Forelimb muscle (tissue), 1 donor: ENCODE measurements at regions not wholly inside any gene's neighbourhood (a gene's known extent, or its start where the extent isn't known, plus 50 kb on each side); places are given as distances from the start of the nearest gene placed in this dataset.

Experiments used
- DNase-seq: peaks from one replicate; pipeline ENCODE4 v3.0.0-alpha.2; 2013; ENCODE audit warnings: low read depth

DNA sequence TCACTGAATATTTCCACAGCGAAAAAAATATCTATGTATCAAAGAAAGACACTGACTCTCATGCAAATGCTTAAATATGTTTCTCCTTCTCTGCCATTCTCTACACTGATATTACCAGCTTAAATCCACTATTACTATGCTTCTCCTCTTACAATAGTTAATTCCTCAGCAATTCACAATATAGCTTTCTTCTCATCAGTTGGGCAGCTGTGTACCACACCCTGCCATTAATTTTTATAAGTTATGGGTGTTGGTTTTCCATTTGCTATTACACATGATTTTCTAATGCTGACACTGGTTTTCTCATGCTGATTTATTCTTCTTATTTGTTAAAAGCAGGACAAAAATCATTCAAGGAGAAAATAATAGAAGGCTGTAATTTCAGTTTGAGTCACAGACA lies 251.8 kb downstream of the TBX15 start:
- no peak for DNase-seq

- DNase-seq: no peak
These were observed 270.2 kb downstream of the TBX15 start for GRCh38 chr1:118717893-118718292.

GRCh38 chr1:118716775-118717174 lies 271.4 kb downstream of the TBX15 start:
- no peak for DNase-seq

DNA sequence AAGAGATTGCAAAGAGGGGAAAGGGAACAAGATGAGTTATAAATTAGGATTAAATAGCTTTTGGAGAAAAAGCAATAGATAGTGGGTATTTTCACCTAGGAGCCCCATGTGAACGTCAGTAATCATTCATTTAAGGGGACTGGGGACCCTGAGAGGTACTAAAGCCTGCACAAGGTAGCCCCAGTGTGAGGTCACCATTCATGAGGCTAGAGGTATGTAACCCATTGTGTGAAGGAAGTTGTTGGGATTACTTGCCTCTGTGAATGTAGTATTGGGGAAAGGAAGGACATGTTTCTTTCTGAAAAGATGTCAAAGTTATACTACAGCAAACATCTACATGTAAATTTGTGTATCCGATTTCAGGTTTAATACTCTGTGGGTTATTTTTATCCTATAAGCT lies 276.8 kb downstream of the TBX15 start:
- DNase-seq: no peak

DNA sequence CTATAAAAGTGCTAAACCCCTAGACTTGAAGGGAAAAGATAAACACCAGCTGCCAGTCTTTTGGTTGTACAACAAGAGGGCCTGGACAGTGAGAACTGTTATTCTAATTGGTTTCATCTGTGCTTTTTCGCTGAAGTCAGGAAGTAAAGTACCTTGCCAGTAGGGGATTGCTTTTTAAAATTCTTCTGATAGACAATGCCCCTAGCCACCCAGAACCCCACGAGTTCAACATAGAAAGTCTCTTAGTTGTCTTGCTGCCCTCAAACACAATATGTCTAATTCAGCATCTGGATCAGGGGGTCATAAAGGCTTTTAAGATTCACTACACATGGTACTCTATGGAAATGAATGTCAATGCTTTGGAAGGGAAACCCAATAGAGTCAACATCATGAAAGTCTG lies 289.2 kb downstream of the TBX15 start:
- no peak for DNase-seq

- no peak for DNase-seq
These were observed 296.0 kb downstream of the TBX15 start for GRCh38 chr1:118692143-118692542.

GRCh38 chr1:118688891-118689290 lies 299.3 kb downstream of the TBX15 start:
- DNase-seq: no peak

- DNase-seq: no peak
These were observed 326.3 kb downstream of the TBX15 start for GRCh38 chr1:118661769-118662320.

DNA sequence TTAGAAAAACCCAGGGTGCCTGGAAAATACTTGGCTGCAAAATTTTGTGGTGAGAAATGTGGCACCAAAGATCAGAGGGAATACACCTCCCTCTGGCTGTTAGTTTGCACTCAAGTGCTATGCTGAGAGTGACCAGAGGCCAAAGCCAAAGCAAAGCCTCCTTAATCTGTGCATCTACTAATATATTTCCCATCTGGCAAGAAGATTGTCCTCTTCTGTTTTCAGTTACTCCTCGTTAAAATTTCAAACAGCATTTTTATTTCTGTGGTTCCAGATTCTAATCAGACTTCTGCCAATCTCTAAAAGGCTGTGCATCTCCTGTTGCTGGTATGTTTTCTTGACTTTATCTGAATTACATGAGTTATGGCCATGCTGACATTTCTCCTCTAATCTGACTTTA lies 327.4 kb downstream of the TBX15 start:
- DNase-seq: no peak

DNA sequence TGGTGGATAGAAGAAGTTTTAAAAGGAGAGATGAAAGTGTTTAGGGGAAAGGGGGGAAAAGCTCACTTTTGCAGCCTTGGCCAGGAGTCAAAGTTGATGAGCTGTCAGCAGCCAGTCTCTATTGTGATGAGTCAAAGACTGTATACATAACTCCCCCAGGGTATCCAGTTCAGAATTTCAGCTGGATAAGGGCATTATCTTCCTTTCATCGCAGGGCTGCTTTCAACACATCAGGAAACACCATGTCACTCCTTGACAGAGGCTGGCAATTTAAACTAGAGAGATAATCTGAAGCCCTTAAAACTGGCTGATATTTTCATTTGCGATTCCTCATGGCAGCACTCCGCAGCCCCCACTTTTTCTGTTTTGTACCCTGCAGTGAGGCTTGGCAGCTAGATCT lies 328.5 kb downstream of the TBX15 start:
- DNase-seq: no peak

- DNase-seq: no peak
These were observed 337.9 kb downstream of the TBX15 start for GRCh38 chr1:118650107-118650807.

- no peak for DNase-seq
These were observed 338.6 kb downstream of the TBX15 start for GRCh38 chr1:118649369-118650106.

GRCh38 chr1:118636004-118636403 lies 352.1 kb downstream of the TBX15 start:
- no peak for DNase-seq

DNA sequence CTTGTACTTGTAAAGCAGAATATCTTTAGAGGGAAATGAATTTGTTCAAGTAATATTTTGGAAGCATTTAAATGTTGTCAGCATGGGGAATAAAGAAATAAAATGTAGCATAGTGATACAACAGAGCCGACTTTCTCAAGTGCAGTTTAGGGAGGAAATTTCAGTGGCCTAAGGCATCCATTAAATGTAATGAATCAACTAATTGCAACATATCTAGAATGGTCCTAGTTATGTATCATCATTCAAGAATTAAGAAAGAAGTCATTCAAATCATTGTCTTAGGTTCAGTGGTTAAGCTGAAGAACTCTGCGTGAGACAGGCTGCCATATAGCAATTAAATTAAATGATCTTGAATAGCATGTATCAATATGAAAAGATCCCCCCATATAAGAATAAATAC lies 360.7 kb downstream of the TBX15 start:
- DNase-seq: no peak

- no peak for DNase-seq
These were observed 366.3 kb downstream of the TBX15 start for GRCh38 chr1:118621839-118622238.

GRCh38 chr1:118618618-118619340 lies 369.4 kb downstream of the TBX15 start:
- DNase-seq: no peak

DNA sequence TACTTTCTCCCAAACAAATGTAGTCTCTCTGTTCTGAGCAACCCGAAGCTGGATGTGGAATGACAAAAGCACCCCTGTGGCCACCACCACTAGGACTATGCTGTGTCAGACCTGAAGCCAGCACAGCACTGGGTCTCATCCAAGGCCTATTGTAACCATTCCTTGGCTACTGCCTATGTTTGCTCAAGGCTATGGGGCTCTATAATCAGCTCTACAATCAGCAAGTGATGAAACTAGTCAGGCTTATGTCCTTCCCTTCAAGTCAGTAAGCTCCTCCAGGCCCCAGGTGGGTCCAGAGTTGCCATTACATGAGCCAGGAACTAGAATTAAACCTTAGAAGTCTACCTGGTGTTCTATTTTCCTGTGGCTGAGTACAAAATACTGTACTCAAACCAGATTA lies 370.2 kb downstream of the TBX15 start:
- no peak for DNase-seq

- no peak for DNase-seq
These were observed 373.1 kb downstream of the TBX15 start for GRCh38 chr1:118615066-118615465.

GRCh38 chr1:118589238-118589846 lies 398.8 kb downstream of the TBX15 start:
- DNase-seq: no peak

DNA sequence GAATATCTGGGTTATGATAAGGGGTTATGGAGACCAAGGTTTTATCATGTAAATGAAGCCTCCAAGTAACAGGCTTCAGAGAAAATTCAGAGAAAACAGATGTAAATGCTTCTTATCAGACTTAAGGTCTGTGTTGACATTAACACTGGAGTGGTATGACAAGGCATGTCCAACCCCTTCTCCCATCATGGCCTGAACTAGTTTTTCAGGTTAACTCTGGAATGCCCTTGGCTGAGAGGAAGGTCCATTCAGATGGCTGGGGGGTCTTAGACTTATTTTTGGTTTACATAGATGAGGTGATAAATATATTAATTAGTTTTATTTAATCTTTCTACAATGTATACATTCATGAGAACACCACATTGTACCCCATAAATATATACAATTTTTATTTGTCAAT lies 399.6 kb downstream of the TBX15 start:
- DNase-seq: no peak

GRCh38 chr1:118578276-118578675 lies 393.2 kb upstream of the SPAG17 start:
- no peak for DNase-seq

GRCh38 chr1:118575060-118575459 lies 390.0 kb upstream of the SPAG17 start:
- no peak for DNase-seq
